Calu3 (cell line): ENCODE measurements at regions not wholly inside any gene's neighbourhood (a gene's known extent, or its start where the extent isn't known, plus 50 kb on each side); places are given as distances from the start of the nearest gene placed in this dataset.
A peak's percentile ranks its signal among the peaks of the same experiment; 100 is the strongest.

Experiments used
- BruUV-seq: library from RNA; stranded (reverse); fragments of 400-500 nt; replicated peaks from 2 replicates; lab custom pipeline; 2021; lab: Mats Ljungman, UMichigan
- CTCF ChIA-PET: fragments of 300-600 bp; sonication (Branson Sonifier 250); formaldehyde crosslinking; loops from one replicate; lab custom pipeline; 2022; ENCODE audit warnings: antibody characterized with exemption; lab: Charles Lee
- DNase-seq: peaks from one replicate; pipeline ENCODE4 v3.0.0; 2022
- H3K27ac Mint-ChIP-seq: one replicate; pipeline ENCODE4 v1.8.0; 2022; ENCODE audit warnings: mixed read lengths; ENCODE audit not compliant: unreplicated experiment
- H3K27me3 Mint-ChIP-seq: one replicate; pipeline ENCODE4 v1.8.0; 2022; ENCODE audit warnings: mixed read lengths; ENCODE audit not compliant: unreplicated experiment
- H3K36me3 Mint-ChIP-seq: one replicate; pipeline ENCODE4 v1.8.0; 2022; ENCODE audit warnings: mild to moderate bottlenecking, moderate library complexity, mixed read lengths; ENCODE audit not compliant: insufficient read depth, unreplicated experiment
- H3K4me1 Mint-ChIP-seq: one replicate; pipeline ENCODE4 v1.8.0; 2022; ENCODE audit warnings: mild to moderate bottlenecking, low read depth, mixed read lengths; ENCODE audit not compliant: unreplicated experiment
- H3K4me3 Mint-ChIP-seq: one replicate; pipeline ENCODE4 v1.8.0; 2022; ENCODE audit warnings: mild to moderate bottlenecking, low read depth, moderate library complexity, mixed read lengths; ENCODE audit not compliant: unreplicated experiment
- H3K9me3 Mint-ChIP-seq: one replicate; pipeline ENCODE4 v1.8.0; 2022; ENCODE audit warnings: low read depth, mixed read lengths; ENCODE audit not compliant: unreplicated experiment
- intact Hi-C: fragments of 100-400 bp; cut with micrococcal nuclease; formaldehyde crosslinking; loops from one replicate; pipeline ENCODE4 v1.10.0; 2022; ENCODE audit not compliant: unreplicated experiment
- TF ChIP-seq, protein P1 (sequence below): fragments of 200-600 bp; IDR thresholded peaks from one replicate; pipeline ENCODE4 v1.8.0; 2022; ENCODE audit warnings: antibody characterized with exemption; ENCODE audit not compliant: unreplicated experiment

DNA sequence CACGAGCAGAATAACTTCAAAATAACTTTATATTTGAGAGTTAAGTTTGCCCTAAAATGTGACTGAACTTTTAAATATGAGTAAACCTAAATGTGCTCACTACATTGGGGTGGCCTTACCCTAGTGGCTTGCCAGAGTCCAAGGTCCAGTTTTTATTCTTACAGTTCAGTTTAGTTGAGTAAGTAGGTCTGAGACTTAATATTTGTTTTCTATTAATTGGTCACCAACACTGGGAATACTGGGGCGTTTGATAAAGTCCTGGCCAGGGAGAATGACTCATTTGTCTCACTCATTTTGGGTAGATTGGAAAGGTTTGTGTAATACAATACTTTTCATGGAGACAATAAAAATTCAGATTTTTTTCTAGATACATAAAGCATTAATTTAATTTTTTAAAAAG is 127.8 kb upstream of the SPATA13 start:
- Mint-ChIP-seq H3K36me3 (peaks cover 9% of the 10 kb centered on the region), H3K4me3 (peak overlapping the region; percentile 13), H3K27ac (peak overlapping the region; percentile 71), H3K4me1 (peaks cover 30% of the 10 kb centered on the region), H3K9me3 (no peaks in the 10 kb centered on the region), H3K27me3 (no peaks in the 10 kb centered on the region)
- BruUV-seq = no TSS peak
- intact Hi-C loops = no loop called here
- TF ChIP-seq, protein P1, sequence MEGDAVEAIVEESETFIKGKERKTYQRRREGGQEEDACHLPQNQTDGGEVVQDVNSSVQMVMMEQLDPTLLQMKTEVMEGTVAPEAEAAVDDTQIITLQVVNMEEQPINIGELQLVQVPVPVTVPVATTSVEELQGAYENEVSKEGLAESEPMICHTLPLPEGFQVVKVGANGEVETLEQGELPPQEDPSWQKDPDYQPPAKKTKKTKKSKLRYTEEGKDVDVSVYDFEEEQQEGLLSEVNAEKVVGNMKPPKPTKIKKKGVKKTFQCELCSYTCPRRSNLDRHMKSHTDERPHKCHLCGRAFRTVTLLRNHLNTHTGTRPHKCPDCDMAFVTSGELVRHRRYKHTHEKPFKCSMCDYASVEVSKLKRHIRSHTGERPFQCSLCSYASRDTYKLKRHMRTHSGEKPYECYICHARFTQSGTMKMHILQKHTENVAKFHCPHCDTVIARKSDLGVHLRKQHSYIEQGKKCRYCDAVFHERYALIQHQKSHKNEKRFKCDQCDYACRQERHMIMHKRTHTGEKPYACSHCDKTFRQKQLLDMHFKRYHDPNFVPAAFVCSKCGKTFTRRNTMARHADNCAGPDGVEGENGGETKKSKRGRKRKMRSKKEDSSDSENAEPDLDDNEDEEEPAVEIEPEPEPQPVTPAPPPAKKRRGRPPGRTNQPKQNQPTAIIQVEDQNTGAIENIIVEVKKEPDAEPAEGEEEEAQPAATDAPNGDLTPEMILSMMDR = no peak
- peak; percentile 22 for DNase-seq
- CTCF ChIA-PET = interaction anchor here (0.9 kb wide), 1 partner anchor 25 kb away, joined by 3 read pairs; no protein-coding TSS in a partner anchor

DNA sequence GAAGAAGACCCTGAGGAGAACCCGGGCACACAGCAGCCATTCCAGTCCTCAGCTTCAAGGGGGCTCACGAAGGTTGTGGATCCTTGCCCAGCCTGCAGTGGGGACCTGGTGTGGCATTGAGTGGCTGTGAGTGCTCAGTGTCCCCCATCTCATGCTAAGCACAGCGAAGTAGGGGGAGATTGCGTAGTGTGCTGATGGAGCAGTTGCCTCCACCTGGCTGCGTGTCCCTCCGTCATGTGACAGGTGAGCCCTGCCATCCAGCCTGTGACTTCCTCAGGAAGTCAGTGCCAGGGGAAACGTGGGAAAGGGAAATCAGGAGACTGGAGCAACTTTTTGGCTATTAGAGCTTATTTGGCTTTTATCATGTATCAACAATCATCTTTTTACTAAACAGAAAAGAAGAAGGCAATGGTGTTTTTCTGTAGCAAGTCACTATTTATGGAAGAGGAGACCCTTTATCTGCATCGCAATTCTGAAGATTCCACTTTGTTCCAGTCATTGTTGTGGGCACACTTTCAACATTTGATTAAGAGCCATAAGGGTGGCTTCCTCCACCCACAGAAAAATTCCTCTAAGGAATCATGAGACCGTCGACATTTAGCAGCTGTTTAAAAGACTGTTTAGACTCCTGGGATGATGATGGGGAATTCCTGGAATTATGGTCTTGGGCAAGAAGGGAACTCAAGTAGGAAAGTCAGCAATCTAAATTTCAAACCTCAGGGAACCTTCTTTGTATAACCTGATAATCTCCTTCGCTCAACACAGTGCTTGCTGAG is 126.8 kb upstream of the SPATA13 start:
- TF ChIP-seq, protein P1 = no peak
- no peaks in the 10 kb centered on the region for H3K27me3 Mint-ChIP-seq
- no peak overlapping the region for H3K4me3 Mint-ChIP-seq
- H3K9me3 Mint-ChIP-seq = no peaks in the 10 kb centered on the region
- H3K36me3 Mint-ChIP-seq = peaks cover 12% of the 10 kb centered on the region
- DNase-seq = no peak
- peaks cover 38% of the 10 kb centered on the region for H3K4me1 Mint-ChIP-seq
- intact Hi-C loops = no loop called here
- H3K27ac Mint-ChIP-seq = no peak overlapping the region
- no TSS peak for BruUV-seq
- CTCF ChIA-PET = interaction anchor here (0.9 kb wide), 1 partner anchor 24 kb away, joined by 3 read pairs; no protein-coding TSS in a partner anchor

DNA sequence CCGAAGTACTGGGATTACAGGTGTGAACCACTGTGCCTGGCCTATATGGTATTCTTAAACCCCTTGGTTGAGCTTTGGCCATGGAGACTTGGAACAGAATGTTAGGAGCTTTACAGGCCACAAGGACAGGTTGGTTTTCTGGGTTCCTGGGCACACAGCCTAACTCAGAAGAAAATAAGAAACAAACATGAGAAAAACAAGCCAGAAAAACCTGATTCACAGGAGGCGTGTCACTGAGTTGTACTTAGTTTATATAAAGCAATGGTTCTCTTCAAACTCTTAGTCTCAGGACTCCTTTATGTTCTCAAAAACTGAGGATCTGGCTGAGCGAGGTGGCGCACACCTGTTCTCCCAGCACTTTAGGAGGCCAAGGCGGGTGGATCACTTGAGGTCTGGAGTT is 125.1 kb upstream of the SPATA13 start:
- H3K27ac Mint-ChIP-seq = no peak overlapping the region
- no peaks in the 10 kb centered on the region for H3K27me3 Mint-ChIP-seq
- H3K4me3 Mint-ChIP-seq = no peak overlapping the region
- TF ChIP-seq, protein P1 = no peak
- CTCF ChIA-PET = no interaction called here
- intact Hi-C loops = no loop called here
- no TSS peak for BruUV-seq
- H3K4me1 Mint-ChIP-seq = peaks cover 53% of the 10 kb centered on the region
- no peak for DNase-seq
- peaks cover 14% of the 10 kb centered on the region for H3K36me3 Mint-ChIP-seq
- no peaks in the 10 kb centered on the region for H3K9me3 Mint-ChIP-seq

DNA sequence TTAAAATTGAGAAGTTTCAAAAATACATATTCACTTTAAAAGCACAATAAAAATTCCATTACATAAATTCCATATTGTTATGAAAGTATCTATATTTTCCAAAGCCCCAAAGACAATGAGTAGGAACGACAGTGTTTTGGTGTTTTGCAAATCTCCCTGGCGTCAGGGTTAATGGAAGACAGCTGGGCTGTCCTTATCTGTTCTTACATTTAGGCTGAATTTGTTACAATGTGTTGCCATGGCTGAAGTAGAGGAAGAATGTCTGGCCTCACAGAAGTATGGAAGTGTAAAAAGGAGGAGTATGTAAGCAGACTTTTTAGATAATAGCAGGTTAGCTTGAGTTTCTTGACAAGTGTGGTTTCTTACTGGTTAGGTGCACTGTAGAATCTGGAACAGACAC is 124.4 kb upstream of the SPATA13 start:
- no peak overlapping the region for H3K4me3 Mint-ChIP-seq
- no peak for DNase-seq
- H3K36me3 Mint-ChIP-seq = peaks cover 7% of the 10 kb centered on the region
- intact Hi-C loops = no loop called here
- H3K27me3 Mint-ChIP-seq = no peaks in the 10 kb centered on the region
- CTCF ChIA-PET = no interaction called here
- H3K27ac Mint-ChIP-seq = no peak overlapping the region
- no TSS peak for BruUV-seq
- H3K4me1 Mint-ChIP-seq = peaks cover 46% of the 10 kb centered on the region
- no peaks in the 10 kb centered on the region for H3K9me3 Mint-ChIP-seq
- TF ChIP-seq, protein P1 = no peak
